TTC549 (cell line): ENCODE measurements at regions not wholly inside any gene's neighbourhood (a gene's known extent, or its start where the extent isn't known, plus 50 kb on each side); places are given as distances from the start of the nearest gene placed in this dataset.
"Not testable (repeated sequence)": the region's sequence is repeated elsewhere in the genome, so short reads cannot be mapped to it uniquely, and the experiment has no call there.

ENCODE experiments used
- FAIRE-seq: peaks from 2 replicates; lab custom pipeline; 2012; peaks lifted over from hg19 to GRCh38; lab: Jason Lieb, UNC

GRCh38 chr12:87556985-87557384 lies 472.2 kb downstream of the C12orf50 start:
- FAIRE-seq: no peak

DNA sequence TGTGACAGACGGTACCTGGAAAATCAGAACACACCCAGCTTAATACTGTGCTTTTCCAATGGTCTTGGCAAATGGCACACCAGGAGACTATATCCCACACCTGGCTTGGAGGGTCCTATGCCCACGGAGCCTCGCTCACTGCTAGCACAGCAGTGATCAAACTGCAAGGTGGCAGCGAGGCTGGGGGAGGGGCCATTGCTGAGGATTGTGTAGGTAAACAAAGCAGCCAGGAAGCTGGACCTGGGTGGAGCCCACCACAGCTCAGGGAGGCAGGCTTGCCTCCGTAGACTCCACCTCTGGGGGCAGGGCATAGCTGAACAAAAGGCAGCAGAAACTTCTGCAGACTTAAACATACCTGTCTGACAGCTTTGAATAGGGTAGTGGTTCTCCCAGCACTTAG lies 498.0 kb downstream of the C12orf50 start:
- not testable (repeated sequence) for FAIRE-seq

- FAIRE-seq: no peak
Observed at GRCh38 chr12:87529413-87529812, 499.8 kb downstream of the C12orf50 start.

DNA sequence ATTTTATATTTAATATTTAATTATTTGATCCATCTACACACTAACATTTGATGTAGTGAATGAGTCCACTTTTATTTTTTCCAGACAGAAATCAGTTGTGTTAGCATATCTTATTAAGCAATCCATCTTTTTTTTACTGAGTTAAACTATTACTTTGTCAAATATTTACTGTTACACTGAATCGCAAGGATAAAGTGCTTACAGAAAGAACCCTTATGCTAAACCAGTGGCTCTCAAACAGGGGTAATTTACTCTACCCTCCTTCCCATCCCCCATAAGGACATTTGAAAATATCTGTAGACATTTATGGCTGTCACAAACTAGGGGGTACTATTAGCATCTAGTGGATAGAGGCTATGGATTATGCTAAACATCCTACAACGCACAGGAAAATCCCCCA lies 508.2 kb downstream of the C12orf50 start:
- FAIRE-seq: no peak

- FAIRE-seq: no peak
Observed at GRCh38 chr12:87518481-87518880, 510.7 kb downstream of the C12orf50 start.

DNA sequence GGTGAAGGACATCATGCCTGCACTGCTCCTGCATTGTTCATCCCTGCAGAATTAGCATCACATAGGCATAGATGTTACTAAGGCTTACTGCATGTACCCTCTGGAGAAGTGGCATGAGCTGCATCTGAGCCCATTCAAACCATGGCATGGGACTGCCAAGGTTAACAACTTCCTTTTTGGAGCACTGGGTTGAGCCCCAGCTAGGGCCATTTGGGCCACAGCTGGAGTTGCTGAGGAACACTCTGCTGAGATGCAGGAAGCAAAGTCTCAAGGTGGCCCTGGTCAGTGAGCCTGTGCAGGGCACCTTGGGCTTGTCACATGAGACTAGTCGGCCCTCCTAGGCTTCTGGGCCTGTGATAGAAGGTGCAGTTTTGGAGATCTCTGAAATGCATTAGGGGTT lies 511.2 kb downstream of the C12orf50 start:
- no peak for FAIRE-seq

DNA sequence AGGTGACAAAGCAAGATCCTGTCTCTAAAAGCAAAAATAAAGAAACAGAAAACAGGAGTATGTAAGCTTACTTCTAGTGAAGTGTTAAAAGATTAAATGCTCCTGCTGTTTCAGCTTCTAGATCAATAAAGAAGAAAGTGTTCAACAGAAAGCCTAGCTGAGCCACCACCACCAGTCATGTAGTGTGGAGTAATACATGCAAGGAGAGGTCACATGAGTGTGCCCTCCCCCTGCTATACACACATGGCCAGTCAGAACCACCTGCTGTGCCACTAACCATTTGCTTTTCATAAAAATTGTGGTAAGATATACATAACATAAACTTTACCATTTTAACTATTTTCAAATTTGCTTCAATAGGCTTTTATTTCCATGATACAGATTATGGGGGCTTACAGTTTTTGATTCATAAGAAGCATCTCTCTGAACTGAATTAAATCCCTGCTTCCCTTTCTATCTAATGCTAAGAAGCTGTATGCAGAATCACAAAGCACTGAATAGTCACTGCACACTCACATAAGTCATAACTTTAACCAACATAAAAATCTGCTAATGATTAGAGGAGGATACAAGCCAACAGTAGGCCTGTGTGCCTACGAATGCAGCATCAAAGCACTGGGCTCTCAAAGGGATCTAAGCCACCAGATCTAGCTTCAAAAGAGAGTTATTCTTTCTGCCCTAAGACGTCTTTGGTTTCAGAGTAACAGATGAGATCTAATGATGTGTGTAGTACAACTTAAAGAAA lies 515.5 kb downstream of the C12orf50 start:
- no peak for FAIRE-seq

- no peak for FAIRE-seq
Observed at GRCh38 chr12:87511371-87511770, 517.8 kb downstream of the C12orf50 start.

GRCh38 chr12:87509237-87509820 lies 519.9 kb downstream of the C12orf50 start:
- no peak for FAIRE-seq

- FAIRE-seq: no peak
Observed at GRCh38 chr12:87491598-87491997, 537.6 kb downstream of the C12orf50 start.

- peak; percentile 19 for FAIRE-seq
Observed at GRCh38 chr12:87491089-87491488, 538.1 kb downstream of the C12orf50 start.

GRCh38 chr12:87469295-87469694 lies 559.9 kb downstream of the C12orf50 start:
- no peak for FAIRE-seq

GRCh38 chr12:87467936-87468335 lies 561.3 kb downstream of the C12orf50 start:
- FAIRE-seq: no peak

GRCh38 chr12:87464565-87464964 lies 564.6 kb downstream of the C12orf50 start:
- FAIRE-seq: no peak

GRCh38 chr12:87444039-87444438 lies 585.2 kb downstream of the C12orf50 start:
- FAIRE-seq: no peak

GRCh38 chr12:87441511-87441910 lies 587.7 kb downstream of the C12orf50 start:
- no peak for FAIRE-seq

GRCh38 chr12:87439990-87440827 lies 589.0 kb downstream of the C12orf50 start:
- FAIRE-seq: no peak

GRCh38 chr12:87430444-87430843 lies 598.8 kb downstream of the C12orf50 start:
- FAIRE-seq: no peak

DNA sequence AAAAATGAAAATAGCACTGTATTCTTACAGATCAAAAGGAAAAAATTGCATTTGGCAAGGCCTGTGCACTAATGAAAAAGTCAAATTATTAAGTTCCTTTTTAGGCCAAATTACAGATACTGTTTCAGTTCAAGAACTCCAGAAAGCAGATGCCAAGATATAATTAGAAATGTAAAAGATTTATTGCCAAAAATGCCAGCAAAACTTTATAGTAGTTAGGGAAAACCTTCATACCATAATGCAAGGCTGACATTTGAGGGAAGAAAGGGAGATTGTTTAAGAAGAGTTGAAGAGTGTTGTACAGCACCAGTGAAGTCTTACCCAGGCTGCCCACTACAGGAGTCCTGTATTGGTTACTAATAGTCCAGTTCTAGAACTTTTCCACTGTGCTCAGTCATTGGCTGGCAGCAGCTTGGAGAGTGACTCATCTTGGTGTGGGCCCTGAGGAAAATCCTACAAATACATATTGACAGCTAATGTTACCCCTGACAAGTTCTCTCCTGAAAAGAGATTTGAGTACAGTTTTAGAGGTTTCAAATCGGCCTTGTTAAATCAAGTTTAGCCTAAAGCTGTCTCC lies 600.4 kb downstream of the C12orf50 start:
- FAIRE-seq: no peak

- FAIRE-seq: no peak
Observed at GRCh38 chr12:87427770-87428169, 601.4 kb downstream of the C12orf50 start.

- no peak for FAIRE-seq
Observed at GRCh38 chr12:87425942-87426554, 603.2 kb downstream of the C12orf50 start.

DNA sequence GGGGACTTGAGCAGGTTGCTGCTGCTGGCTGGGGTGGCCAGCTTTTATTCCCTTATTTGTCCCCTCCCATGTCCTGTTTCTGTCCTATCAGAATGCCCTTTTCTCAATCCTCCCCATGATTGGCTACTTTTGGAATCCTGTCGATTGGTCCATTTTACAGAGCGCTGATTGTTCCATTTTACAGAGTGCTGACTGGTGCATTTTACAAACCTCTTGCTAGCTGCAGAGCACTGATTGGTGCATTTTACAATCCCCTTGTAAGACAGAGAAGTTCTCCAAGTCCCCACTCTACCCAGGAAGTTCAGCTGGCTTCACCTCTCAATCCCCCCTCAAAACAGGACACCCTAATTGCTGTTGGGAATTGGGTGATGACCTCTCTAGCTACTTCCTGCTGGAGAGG lies 608.0 kb downstream of the C12orf50 start:
- FAIRE-seq: not testable (repeated sequence)
